Thymus (tissue), 11 donors: ENCODE measurements at regions not wholly inside any gene's neighbourhood (a gene's known extent, or its start where the extent isn't known, plus 50 kb on each side); places are given as distances from the start of the nearest gene placed in this dataset.
"Not testable (repeated sequence)": the region's sequence is repeated elsewhere in the genome, so short reads cannot be mapped to it uniquely, and the experiment has no call there.

Source experiments
- DNase-seq, 9 donors: peaks; one replicate each; pipeline ENCODE4 v3.0.0-alpha.2; 2013; ENCODE audit warnings: low spot score in 9 of 9, low read depth in 6 of 9, missing footprints in 1 of 9
- H3K27ac ChIP-seq, 2 donors: one replicate each; pipeline ENCODE4 v1.5.1; 2013; ENCODE audit warnings: control low read depth in 1 of 2, low read depth in 1 of 2, low read length in 1 of 2, mild to moderate bottlenecking in 1 of 2, moderate library complexity in 1 of 2
- H3K27me3 ChIP-seq, 2 donors: one replicate each; pipeline ENCODE4 v1.5.1; 2013; ENCODE audit warnings: low read length in 1 of 2; ENCODE audit not compliant: control insufficient read depth in 2 of 2, insufficient read depth in 1 of 2
- H3K36me3 ChIP-seq, 2 donors: one replicate each; pipeline ENCODE4 v1.5.1; 2013; ENCODE audit warnings: low read length in 1 of 2, mild to moderate bottlenecking in 1 of 2, moderate library complexity in 1 of 2; ENCODE audit not compliant: control insufficient read depth in 2 of 2, insufficient read depth in 2 of 2
- H3K4me1 ChIP-seq, 2 donors: one replicate each; pipeline ENCODE4 v1.5.1; 2013; ENCODE audit warnings: low read length in 2 of 2; ENCODE audit not compliant: control insufficient read depth in 2 of 2, insufficient read depth in 2 of 2
- H3K4me3 ChIP-seq, 2 donors: one replicate each; pipeline ENCODE4 v1.5.1; 2013; ENCODE audit warnings: low read length in 2 of 2, control low read depth in 1 of 2, mild to moderate bottlenecking in 1 of 2
- H3K9me3 ChIP-seq, 2 donors: one replicate each; pipeline ENCODE4 v1.5.1; 2013; ENCODE audit warnings: low read length in 1 of 2, mild to moderate bottlenecking in 1 of 2; ENCODE audit not compliant: control insufficient read depth in 2 of 2, insufficient read depth in 1 of 2
- WGBS: extraction: QIAGEN DNeasy Blood & Tissue Kit; methylation state at CpG from one replicate; pipeline ENCODE4 v1.1.7; 2013; 5-methylcytosine and 5-hydroxymethylcytosine counted together
- donor health status: healthy.

DNA sequence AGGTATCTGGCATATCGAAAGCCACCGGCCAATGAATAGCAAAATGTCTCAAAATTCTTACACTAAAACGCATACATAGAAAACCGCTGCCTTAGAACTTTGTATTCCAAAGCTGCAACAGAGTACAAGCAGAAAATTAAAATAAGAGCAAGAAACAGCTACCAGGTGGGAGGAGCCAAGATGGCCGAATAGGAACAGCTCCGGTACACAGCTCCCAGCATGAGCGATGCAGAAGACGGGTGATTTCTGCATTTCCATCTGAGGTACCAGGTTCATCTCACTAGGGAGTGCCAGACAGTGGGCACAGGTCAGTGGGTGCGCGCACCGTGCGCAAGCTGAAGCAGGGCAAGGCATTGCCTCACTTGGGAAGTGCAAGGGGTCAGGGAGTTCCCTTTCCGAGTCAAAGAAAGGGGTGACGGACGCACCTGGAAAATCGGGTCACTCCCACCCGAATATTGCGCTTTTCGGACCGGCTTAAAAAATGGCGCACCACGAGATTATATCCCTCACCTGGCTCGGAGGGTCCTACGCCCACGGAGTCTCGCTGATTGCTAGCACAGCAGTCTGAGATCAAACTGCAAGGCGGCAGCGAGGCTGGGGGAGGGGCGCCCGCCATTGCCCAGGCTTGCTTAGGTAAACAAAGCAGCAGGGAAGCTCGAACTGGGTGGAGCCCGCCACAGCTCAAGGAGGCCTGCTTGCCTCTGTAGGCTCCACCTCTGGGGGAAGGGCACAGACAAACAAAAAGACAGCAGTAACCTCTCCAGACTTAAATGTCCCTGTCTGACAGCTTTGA is 367.2 kb upstream of the ATP11B start:
- H3K9me3 ChIP-seq, DNase-seq, H3K36me3 ChIP-seq, H3K27ac ChIP-seq, H3K27me3 ChIP-seq, H3K4me1 ChIP-seq, H3K4me3 ChIP-seq: not testable (repeated sequence)
- WGBS = 90% methylated on average over 27 of the region's 32 CpGs

DNA sequence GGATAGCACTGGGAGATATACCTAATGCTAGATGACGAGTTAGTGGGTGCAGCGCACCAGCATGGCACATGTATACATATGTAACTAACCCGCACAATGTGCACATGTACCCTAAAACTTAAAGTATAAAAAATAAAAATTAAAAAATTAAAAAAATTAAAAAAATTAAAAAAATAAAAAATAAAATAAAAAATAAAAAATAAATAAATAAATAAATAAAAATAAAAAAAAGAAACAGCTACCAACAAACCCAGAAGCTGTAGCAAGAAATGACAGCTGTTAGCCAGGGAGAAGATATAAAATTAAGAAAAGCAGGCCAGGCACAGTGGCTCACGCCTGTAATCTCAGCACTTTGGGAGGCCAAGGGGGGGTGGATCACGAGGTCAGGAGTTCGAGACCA is 361.3 kb upstream of the ATP11B start:
- H3K4me3 ChIP-seq, DNase-seq, H3K27me3 ChIP-seq, H3K4me1 ChIP-seq, H3K27ac ChIP-seq, H3K9me3 ChIP-seq, H3K36me3 ChIP-seq: not testable (repeated sequence)
- 94% methylated on average over 6 of the region's 6 CpGs for WGBS

DNA sequence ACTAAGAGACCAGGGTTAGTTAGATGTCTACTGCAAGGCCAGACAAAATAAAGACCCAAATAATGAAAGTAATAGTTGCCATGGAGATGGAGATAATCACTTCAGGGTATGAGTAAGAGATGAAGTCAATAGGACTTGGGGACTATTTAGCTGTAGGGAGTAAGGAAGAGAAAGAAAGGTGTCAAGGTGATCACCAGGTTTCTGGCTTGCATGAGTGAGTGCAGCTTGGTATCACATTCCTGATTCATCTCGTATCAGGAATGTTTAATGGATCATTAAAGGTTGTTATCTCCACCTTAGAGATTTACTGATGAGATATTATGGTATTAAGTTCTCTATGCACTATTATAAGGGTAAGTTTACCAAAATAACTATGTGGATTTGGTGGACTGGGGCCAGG is 357.4 kb upstream of the ATP11B start:
- Histone ChIP-seq H3K36me3 (no peaks in the 10 kb centered on the region), H3K4me3 (no peak overlapping the region), H3K9me3 (no peaks in the 10 kb centered on the region), H3K27me3 (no peaks in the 10 kb centered on the region), H3K27ac (no peak overlapping the region), H3K4me1 (no peaks in the 10 kb centered on the region)
- 72% methylated on average over 1 of the region's 1 CpG for WGBS
- no peak for DNase-seq

DNA sequence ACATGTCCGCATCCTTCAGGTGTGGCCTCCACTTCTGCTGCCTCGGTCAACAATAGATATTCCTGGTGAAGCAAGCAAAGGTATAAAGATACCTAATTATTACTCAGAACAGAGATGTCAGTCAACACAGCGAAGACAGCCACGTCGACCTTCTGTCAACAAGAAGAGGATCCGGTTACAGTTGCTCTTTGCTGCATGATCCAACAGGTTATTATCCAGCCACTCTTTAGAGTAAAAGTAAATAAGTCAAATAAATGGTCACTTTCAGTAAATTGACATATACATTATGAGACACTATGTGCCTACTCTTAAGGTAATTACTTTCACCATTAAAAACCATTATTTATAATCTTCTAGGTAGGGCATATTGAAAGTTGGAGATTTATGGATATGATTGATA is 356.8 kb upstream of the ATP11B start:
- Histone ChIP-seq H3K27ac (no peak overlapping the region), H3K9me3 (no peaks in the 10 kb centered on the region), H3K4me3 (no peak overlapping the region), H3K27me3 (no peaks in the 10 kb centered on the region), H3K4me1 (no peaks in the 10 kb centered on the region), H3K36me3 (no peaks in the 10 kb centered on the region)
- 89% methylated on average over 6 of the region's 6 CpGs for WGBS
- no peak for DNase-seq

DNA sequence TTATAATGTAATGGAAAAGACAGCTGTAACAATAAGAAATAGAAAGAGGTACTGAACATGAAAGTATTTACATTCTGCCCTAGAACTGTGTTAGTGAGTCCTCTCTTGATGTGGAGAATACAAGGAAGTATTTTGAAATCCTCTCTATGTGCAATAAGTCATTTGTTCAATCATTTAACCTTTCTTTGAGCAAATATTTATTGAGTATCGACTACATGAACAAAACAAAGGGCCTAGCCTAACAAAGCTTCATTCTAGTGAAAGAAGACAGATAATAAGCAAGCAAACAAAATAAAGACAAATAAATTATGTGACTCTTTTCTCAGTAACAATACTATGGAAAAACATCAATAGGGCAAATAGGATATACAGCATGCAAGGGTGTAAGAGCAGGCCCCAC is 354.9 kb upstream of the ATP11B start:
- 92% methylated on average over 1 of the region's 1 CpG for WGBS
- DNase-seq = no peak

DNA sequence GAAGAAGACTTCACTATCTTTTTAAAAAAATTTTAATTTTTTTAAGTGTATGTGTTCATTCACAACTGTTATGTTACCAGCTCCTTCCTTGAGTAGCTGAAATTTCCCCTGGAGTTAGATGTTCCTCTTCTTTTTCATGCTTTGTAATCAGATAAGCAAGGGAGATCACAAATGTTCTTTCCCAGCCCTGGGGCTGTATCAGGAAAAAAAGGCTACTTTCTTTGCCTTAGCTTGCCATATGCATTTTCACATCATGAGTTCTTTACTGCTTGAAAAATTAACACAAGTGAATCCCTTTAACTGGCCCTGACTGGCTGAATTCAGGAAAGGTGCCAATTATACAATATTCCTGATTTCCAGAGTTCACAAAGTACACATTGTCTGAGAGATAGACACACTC is 353.2 kb upstream of the ATP11B start:
- H3K27ac ChIP-seq = no peak overlapping the region
- no peak overlapping the region for H3K4me3 ChIP-seq
- H3K4me1 ChIP-seq = no peaks in the 10 kb centered on the region
- H3K27me3 ChIP-seq = no peaks in the 10 kb centered on the region
- no peaks in the 10 kb centered on the region for H3K9me3 ChIP-seq
- no peak for DNase-seq
- H3K36me3 ChIP-seq = no peaks in the 10 kb centered on the region

More for the DNA sequence above, 354.9 kb upstream of the ATP11B start:
- no peak overlapping the region for H3K4me3 ChIP-seq
- no peaks in the 10 kb centered on the region for H3K27me3 ChIP-seq
- no peaks in the 10 kb centered on the region for H3K9me3 ChIP-seq
- H3K27ac ChIP-seq = no peak overlapping the region
- no peaks in the 10 kb centered on the region for H3K4me1 ChIP-seq
- no peaks in the 10 kb centered on the region for H3K36me3 ChIP-seq

DNA sequence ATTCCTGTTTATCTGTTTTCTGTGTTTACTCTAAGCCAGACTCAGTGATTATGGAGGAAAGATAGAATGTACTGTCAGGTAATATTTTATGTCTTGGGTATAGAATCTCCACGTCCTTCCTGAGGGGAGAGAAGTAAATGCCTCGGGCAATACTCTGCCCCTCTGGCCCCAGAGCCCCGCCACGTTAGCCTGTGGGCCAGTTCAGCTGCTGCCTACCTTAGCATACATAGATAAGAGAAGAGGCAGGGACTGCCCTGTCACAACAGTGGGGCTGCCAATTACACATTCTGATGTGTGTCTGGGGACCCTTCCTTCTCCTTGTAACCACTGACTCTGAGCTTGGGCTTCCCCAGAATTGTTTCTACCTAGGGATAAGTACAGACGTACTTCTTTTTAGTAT is 347.7 kb upstream of the ATP11B start:
- WGBS = 89% methylated on average over 5 of the region's 5 CpGs
- no peak overlapping the region for H3K27ac ChIP-seq
- H3K9me3 ChIP-seq = no peaks in the 10 kb centered on the region
- H3K4me1 ChIP-seq = no peaks in the 10 kb centered on the region
- no peaks in the 10 kb centered on the region for H3K36me3 ChIP-seq
- no peak overlapping the region for H3K4me3 ChIP-seq
- H3K27me3 ChIP-seq = no peaks in the 10 kb centered on the region
- DNase-seq = no peak

DNA sequence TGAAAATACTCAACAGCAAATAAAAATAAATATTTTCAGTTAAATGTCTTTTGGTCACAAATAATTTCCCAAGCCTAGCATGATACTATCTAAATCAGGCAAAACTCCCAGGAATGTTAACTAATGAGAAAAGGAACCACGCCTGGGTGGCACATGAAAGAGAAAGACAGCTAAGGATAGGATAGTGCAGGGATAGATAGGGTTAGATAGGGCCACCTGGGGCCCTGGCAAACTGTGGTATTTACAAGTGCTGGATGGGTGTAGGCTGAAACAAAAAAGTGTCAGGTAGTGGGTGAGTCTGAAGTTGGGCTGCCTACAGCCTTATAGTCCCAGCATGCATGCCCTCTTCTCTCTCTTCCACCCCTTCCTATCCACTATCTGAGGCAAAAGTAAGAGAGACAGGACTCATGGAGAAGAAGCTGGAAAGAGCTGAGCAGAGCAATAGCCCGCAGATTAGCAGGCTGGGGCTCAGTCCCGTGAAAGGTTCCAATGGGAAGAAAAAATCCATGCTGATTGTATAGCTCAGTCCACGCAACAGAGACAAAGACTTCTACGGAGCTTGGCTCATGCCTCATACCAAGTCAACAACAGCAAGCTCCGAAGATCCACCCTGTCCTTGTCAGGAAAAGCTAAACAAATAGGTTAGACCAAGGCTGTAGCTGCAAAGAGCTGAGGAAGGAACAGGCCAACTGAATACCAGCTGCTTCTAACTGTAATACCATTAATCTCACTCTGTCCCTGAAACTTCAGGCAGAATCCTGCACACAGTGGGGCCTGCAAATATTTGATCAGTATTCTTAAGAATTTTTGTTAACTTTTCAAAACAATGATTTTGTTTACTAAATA is 342.1 kb upstream of the ATP11B start:
- H3K9me3 ChIP-seq = no peaks in the 10 kb centered on the region
- no peaks in the 10 kb centered on the region for H3K4me1 ChIP-seq
- no peaks in the 10 kb centered on the region for H3K36me3 ChIP-seq
- 89% methylated on average over 6 of the region's 6 CpGs for WGBS
- H3K4me3 ChIP-seq = no peak overlapping the region
- DNase-seq = no peak
- H3K27me3 ChIP-seq = no peaks in the 10 kb centered on the region
- no peak overlapping the region for H3K27ac ChIP-seq

DNA sequence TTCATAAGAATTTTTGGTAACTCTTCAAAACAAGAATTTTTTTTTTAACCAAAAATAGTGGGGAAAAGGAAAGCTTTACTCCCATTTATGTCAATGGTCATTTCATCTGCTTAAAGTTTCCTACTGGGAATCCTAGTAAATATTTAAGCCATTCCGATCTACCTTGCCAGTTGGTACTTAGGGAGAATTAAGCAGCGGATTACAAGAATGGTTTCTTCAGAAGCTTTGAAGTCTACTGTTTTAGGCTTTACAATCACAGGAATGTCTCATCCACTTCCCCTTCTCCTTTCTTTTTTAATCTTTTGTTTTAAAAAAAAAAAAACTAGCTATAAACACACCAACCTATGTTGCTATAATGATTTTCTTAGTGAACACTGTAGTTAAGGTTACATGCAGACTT is 341.4 kb upstream of the ATP11B start:
- Histone ChIP-seq H3K27me3 (no peaks in the 10 kb centered on the region), H3K4me3 (no peak overlapping the region), H3K36me3 (no peaks in the 10 kb centered on the region), H3K9me3 (no peaks in the 10 kb centered on the region), H3K4me1 (no peaks in the 10 kb centered on the region), H3K27ac (no peak overlapping the region)
- 95% methylated on average over 2 of the region's 2 CpGs for WGBS
- no peak for DNase-seq
